ENCODE measurements at regions not wholly inside any gene's neighbourhood (a gene's known extent, or its start where the extent isn't known, plus 50 kb on each side); places are given as distances from the start of the nearest gene placed in this dataset.

DNA sequence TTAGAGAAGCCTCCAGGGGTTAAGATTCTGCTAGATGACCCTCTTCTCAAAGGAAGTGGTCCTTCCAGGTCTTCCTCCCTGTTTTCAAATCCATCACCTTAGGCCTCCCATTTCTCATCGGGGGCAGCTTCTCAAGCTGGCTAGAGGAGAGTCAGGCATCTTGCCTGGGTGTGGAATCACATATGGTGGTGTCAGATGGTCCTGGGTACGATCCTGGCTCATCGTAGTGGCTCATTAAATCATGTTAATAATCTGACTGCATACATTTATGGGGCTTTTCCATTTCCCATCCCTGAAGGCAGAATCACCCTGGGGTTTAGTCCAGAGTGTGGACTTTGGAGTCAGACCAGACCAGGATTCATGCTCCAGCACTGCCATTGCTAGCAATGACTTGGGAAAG lies 132.6 kb downstream of the RPS24 start:
- H3K36me3 ChIP-seq = no peaks in the 10 kb centered on the region
- TF ChIP-seq EP300 (IDR thresholded peaks at IDR 0.05) (no peak), POLR2A (IDR thresholded peaks at IDR 0.05) (no peak), POLR2AphosphoS5 (IDR thresholded peaks at IDR 0.05) (no peak)
- TF ChIP-seq, protein P1, sequence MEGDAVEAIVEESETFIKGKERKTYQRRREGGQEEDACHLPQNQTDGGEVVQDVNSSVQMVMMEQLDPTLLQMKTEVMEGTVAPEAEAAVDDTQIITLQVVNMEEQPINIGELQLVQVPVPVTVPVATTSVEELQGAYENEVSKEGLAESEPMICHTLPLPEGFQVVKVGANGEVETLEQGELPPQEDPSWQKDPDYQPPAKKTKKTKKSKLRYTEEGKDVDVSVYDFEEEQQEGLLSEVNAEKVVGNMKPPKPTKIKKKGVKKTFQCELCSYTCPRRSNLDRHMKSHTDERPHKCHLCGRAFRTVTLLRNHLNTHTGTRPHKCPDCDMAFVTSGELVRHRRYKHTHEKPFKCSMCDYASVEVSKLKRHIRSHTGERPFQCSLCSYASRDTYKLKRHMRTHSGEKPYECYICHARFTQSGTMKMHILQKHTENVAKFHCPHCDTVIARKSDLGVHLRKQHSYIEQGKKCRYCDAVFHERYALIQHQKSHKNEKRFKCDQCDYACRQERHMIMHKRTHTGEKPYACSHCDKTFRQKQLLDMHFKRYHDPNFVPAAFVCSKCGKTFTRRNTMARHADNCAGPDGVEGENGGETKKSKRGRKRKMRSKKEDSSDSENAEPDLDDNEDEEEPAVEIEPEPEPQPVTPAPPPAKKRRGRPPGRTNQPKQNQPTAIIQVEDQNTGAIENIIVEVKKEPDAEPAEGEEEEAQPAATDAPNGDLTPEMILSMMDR (IDR thresholded peaks at IDR 0.05) = no peak
- no peaks in the 10 kb centered on the region for H3K9me3 ChIP-seq
- no peaks in the 10 kb centered on the region for H3K27me3 ChIP-seq
- no peak overlapping the region for H3K4me3 ChIP-seq
- DNase-seq (ENCODE audit: low spot score in 2 of 2) = no peak
- no peaks in the 10 kb centered on the region for H3K4me1 ChIP-seq
- H3K27ac ChIP-seq = no peak overlapping the region
- 90% methylated on average over 3 of the region's 3 CpGs for WGBS

GRCh38 chr10:78169214-78169613 lies 135.6 kb downstream of the RPS24 start:
- Histone ChIP-seq H3K36me3 (no peaks in the 10 kb centered on the region), H3K27me3 (no peaks in the 10 kb centered on the region), H3K4me1 (no peaks in the 10 kb centered on the region), H3K9me3 (no peaks in the 10 kb centered on the region), H3K27ac (no peak overlapping the region), H3K4me3 (no peak overlapping the region)
- WGBS = 65% methylated on average over 4 of the region's 4 CpGs
- no peak for TF ChIP-seq EP300 (IDR thresholded peaks at IDR 0.05)
- no peak for TF ChIP-seq POLR2A (IDR thresholded peaks at IDR 0.05)
- no peak for TF ChIP-seq POLR2AphosphoS5 (IDR thresholded peaks at IDR 0.05)
- no peak for DNase-seq (ENCODE audit: low spot score in 2 of 2)

DNA sequence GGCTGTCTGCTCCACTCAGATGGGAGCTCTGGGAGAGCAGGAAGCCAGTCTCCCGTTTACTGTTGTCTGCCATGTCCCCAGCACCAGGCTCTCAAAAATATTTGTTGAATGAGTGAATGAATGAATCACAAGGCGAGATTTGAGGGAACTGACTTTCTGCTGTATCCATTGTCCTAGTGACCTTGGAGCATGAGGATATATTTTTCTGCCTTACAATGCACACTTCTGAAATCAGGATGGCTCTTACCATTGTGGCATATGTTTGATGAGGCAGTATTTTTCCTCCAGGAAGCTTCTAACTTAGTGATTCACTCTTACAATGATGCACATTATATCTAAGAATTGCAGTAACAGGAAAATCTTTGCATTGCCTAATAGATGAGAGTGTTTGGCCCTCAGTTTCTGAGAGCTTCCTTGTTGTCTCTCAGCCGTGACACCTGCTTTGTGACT lies 136.4 kb downstream of the RPS24 start:
- H3K4me1 ChIP-seq = no peaks in the 10 kb centered on the region
- TF ChIP-seq EP300 (IDR thresholded peaks at IDR 0.05) (no peak), POLR2AphosphoS5 (IDR thresholded peaks at IDR 0.05) (no peak), POLR2A (IDR thresholded peaks at IDR 0.05) (no peak)
- TF ChIP-seq, protein P1 (IDR thresholded peaks at IDR 0.05) = no peak
- H3K27me3 ChIP-seq = no peaks in the 10 kb centered on the region
- no peak overlapping the region for H3K4me3 ChIP-seq
- H3K27ac ChIP-seq = no peak overlapping the region
- 77% methylated on average over 3 of the region's 3 CpGs for WGBS
- no peak for DNase-seq (ENCODE audit: low spot score in 2 of 2)
- no peaks in the 10 kb centered on the region for H3K9me3 ChIP-seq
- H3K36me3 ChIP-seq = no peaks in the 10 kb centered on the region

GRCh38 chr10:78171633-78172400 lies 138.2 kb downstream of the RPS24 start:
- H3K27ac ChIP-seq = no peak overlapping the region

GRCh38 chr10:78173360-78174015 lies 139.8 kb downstream of the RPS24 start:
- H3K27ac ChIP-seq = no peak overlapping the region
- no peak for DNase-seq (ENCODE audit: low spot score in 2 of 2)
- TF ChIP-seq EP300 (IDR thresholded peaks at IDR 0.05) = no peak
- TF ChIP-seq, protein P1 (IDR thresholded peaks at IDR 0.05) = no peak
- no peak for TF ChIP-seq POLR2AphosphoS5 (IDR thresholded peaks at IDR 0.05)
- no peak for TF ChIP-seq POLR2A (IDR thresholded peaks at IDR 0.05)
- H3K4me1 ChIP-seq = no peaks in the 10 kb centered on the region
- WGBS = 90% methylated on average over 5 of the region's 6 CpGs
- H3K9me3 ChIP-seq = no peaks in the 10 kb centered on the region
- H3K4me3 ChIP-seq = no peak overlapping the region
- no peaks in the 10 kb centered on the region for H3K36me3 ChIP-seq
- no peaks in the 10 kb centered on the region for H3K27me3 ChIP-seq

More at GRCh38 chr10:78171633-78172400, 138.2 kb downstream of the RPS24 start:
- DNase-seq (ENCODE audit: low spot score in 2 of 2) = no peak
- WGBS = 41% methylated on average over 5 of the region's 6 CpGs
- H3K36me3 ChIP-seq = no peaks in the 10 kb centered on the region
- no peak overlapping the region for H3K4me3 ChIP-seq
- H3K4me1 ChIP-seq = no peaks in the 10 kb centered on the region
- H3K27me3 ChIP-seq = no peaks in the 10 kb centered on the region
- H3K9me3 ChIP-seq = no peaks in the 10 kb centered on the region
- TF ChIP-seq, protein P1 (IDR thresholded peaks at IDR 0.05) = no peak
- TF ChIP-seq POLR2A (IDR thresholded peaks at IDR 0.05) (no peak), POLR2AphosphoS5 (IDR thresholded peaks at IDR 0.05) (no peak), EP300 (IDR thresholded peaks at IDR 0.05) (no peak)

All from suprapubic skin (tissue), 4 donors.